Stimulated activated CD4-positive, alpha-beta T cell treated with anti-CD3 and anti-CD28 coated beads, Interleukin-4, amount 100 ng/mL, for 48 hours (primary cell): ENCODE measurements at regions not wholly inside any gene's neighbourhood (a gene's known extent, or its start where the extent isn't known, plus 50 kb on each side); places are given as distances from the start of the nearest gene placed in this dataset.
"Not testable (repeated sequence)": the region's sequence is repeated elsewhere in the genome, so short reads cannot be mapped to it uniquely, and the experiment has no call there.

ENCODE experiments used
- DNase-seq, 2 donors: peaks; one replicate each; pipeline ENCODE4 v3.0.0-alpha.2; 2020; ENCODE audit warnings: low read depth in 2 of 2

- DNase-seq = no peak
These were observed 86.2 kb upstream of the FRMPD4 start for GRCh38 chrX:12052109-12052508.

GRCh38 chrX:12058087-12058486 is 80.2 kb upstream of the FRMPD4 start:
- DNase-seq = no peak

- DNase-seq = no peak
These were observed 77.6 kb upstream of the FRMPD4 start for GRCh38 chrX:12060489-12061260.

GRCh38 chrX:12065251-12065650 is 73.0 kb upstream of the FRMPD4 start:
- DNase-seq = no peak

- DNase-seq = no peak
These were observed 62.2 kb upstream of the FRMPD4 start for GRCh38 chrX:12076046-12076445.

- no peak for DNase-seq
These were observed 58.0 kb upstream of the FRMPD4 start for GRCh38 chrX:12080265-12080664.

GRCh38 chrX:12082959-12083358 is 55.3 kb upstream of the FRMPD4 start:
- DNase-seq = not testable (repeated sequence)
